Liver (tissue), 3 donors: ENCODE measurements at regions not wholly inside any gene's neighbourhood (a gene's known extent, or its start where the extent isn't known, plus 50 kb on each side); places are given as distances from the start of the nearest gene placed in this dataset.

ENCODE experiments used
- CTCF ChIP-seq: fragments of 150-350 bp; IDR thresholded peaks from 2 replicates; pipeline ENCODE4 v1.5.1; 2017; ENCODE audit warnings: improper control_type of control experiment, low read depth, low read length; ENCODE audit not compliant: missing input control
- EGR1 ChIP-seq, 2 donors: IDR thresholded peaks; 2 replicates each; pipeline ENCODE4 v1.6.1; 2016 to 2018; ENCODE audit warnings: antibody characterized with exemption in 2 of 2, low read depth in 2 of 2
- RXRA ChIP-seq, 2 donors: IDR thresholded peaks; 2 replicates each; pipeline ENCODE4 v1.6.1; 2017 to 2018; ENCODE audit warnings: antibody characterized with exemption in 2 of 2, mild to moderate bottlenecking in 1 of 2
- SP1 ChIP-seq: IDR thresholded peaks from 2 replicates; pipeline ENCODE4 v1.6.1; 2018; ENCODE audit warnings: antibody characterized with exemption, mild to moderate bottlenecking
- TAF1 ChIP-seq: conservative IDR thresholded peaks from 2 replicates; pipeline ENCODE4 v1.6.1; 2016; ENCODE audit warnings: antibody characterized with exemption, mild to moderate bottlenecking
- TF ChIP-seq, protein P1 (sequence below): IDR thresholded peaks from 2 replicates; pipeline ENCODE4 v1.6.1; 2016; ENCODE audit warnings: antibody characterized with exemption, mild to moderate bottlenecking
- donor health status: healthy.
- donor health status: healthy.

DNA sequence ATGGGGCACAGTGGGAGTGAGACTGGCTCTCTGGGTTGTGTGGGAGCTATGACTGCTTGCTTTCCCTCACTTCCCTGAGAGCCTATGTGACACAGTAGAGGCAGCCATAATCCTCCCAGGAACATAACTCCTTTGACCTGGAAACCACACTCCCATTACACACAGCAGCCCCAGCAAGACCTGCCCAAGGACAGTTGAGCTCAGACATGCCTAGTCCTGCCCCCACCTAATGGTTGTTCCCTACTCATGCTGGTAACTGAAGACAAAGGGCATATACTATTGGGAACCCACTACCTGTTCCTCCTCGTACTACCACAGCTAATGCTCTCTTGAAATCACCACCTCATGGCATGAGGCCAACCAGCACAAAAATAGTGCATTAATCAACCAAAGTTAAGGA, 550.4 kb upstream of the ARPP21 start:
- TF ChIP-seq EGR1 (IDR thresholded peaks at IDR 0.05; ENCODE audit: low read depth in 2 of 2) (no peak), TAF1 (no peak), CTCF (no peak), RXRA (IDR thresholded peaks at IDR 0.05) (no peak), SP1 (no peak)
- TF ChIP-seq, protein P1, sequence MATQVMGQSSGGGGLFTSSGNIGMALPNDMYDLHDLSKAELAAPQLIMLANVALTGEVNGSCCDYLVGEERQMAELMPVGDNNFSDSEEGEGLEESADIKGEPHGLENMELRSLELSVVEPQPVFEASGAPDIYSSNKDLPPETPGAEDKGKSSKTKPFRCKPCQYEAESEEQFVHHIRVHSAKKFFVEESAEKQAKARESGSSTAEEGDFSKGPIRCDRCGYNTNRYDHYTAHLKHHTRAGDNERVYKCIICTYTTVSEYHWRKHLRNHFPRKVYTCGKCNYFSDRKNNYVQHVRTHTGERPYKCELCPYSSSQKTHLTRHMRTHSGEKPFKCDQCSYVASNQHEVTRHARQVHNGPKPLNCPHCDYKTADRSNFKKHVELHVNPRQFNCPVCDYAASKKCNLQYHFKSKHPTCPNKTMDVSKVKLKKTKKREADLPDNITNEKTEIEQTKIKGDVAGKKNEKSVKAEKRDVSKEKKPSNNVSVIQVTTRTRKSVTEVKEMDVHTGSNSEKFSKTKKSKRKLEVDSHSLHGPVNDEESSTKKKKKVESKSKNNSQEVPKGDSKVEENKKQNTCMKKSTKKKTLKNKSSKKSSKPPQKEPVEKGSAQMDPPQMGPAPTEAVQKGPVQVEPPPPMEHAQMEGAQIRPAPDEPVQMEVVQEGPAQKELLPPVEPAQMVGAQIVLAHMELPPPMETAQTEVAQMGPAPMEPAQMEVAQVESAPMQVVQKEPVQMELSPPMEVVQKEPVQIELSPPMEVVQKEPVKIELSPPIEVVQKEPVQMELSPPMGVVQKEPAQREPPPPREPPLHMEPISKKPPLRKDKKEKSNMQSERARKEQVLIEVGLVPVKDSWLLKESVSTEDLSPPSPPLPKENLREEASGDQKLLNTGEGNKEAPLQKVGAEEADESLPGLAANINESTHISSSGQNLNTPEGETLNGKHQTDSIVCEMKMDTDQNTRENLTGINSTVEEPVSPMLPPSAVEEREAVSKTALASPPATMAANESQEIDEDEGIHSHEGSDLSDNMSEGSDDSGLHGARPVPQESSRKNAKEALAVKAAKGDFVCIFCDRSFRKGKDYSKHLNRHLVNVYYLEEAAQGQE = no peak
